Panc1 (cell line): ENCODE measurements at regions not wholly inside any gene's neighbourhood (a gene's known extent, or its start where the extent isn't known, plus 50 kb on each side); places are given as distances from the start of the nearest gene placed in this dataset.

ENCODE experiments used
- ATAC-seq: fragments of 200-7000 bp; cut with Tn5 transposase; 2 replicates; pipeline ENCODE4 v1.9.1; 2020; ENCODE audit warnings: mild to moderate bottlenecking, moderate library complexity
- BruUV-seq: library from RNA; stranded (reverse); fragments of 400-500 nt; replicated peaks from 2 replicates; lab custom pipeline; 2021; lab: Mats Ljungman, UMichigan
- CTCF ChIA-PET: fragments of 300-600 bp; sonication (Branson Sonifier 250); formaldehyde crosslinking; loops from one replicate; lab custom pipeline; 2022; ENCODE audit warnings: antibody characterized with exemption; lab: Charles Lee
- POLR2A ChIA-PET: fragments of 300-600 bp; sonication (Branson Sonifier 250); formaldehyde crosslinking; loops from one replicate; lab custom pipeline; 2022; ENCODE audit warnings: antibody characterized with exemption; lab: Charles Lee
- DNase-seq: peaks from one replicate; pipeline ENCODE4 v3.0.0-alpha.2; 2010; ENCODE audit warnings: low read depth, low spot score
- H3K27ac ChIP-seq: 2 replicates; pipeline ENCODE4 v1.5.1; 2011; ENCODE audit warnings: mild to moderate bottlenecking, low read length, inconsistent platforms
- H3K27me3 ChIP-seq: fragments of 200-500 bp; sonication (Bioruptor generic); 2 replicates; pipeline ENCODE4 v1.6.0; 2014; ENCODE audit warnings: low read length, inconsistent platforms; ENCODE audit not compliant: control insufficient read depth, insufficient read depth
- H3K36me3 ChIP-seq: fragments of 200-500 bp; sonication (Bioruptor generic); 2 replicates; pipeline ENCODE4 v1.5.1; 2014; ENCODE audit warnings: inconsistent platforms, mild to moderate bottlenecking, low read length, moderate library complexity; ENCODE audit not compliant: control insufficient read depth, insufficient read depth
- H3K4me1 ChIP-seq: 2 replicates; pipeline ENCODE4 v1.5.1; 2011; ENCODE audit warnings: inconsistent platforms, mild to moderate bottlenecking, low read length, moderate library complexity; ENCODE audit not compliant: control insufficient read depth, insufficient read depth
- H3K4me3 ChIP-seq, 2 experiments: 2 replicates each; pipeline ENCODE4 v1.5.1; 2011 to 2012; ENCODE audit warnings: low read depth in 2 of 2, low read length in 2 of 2, mild to moderate bottlenecking in 2 of 2, inconsistent platforms in 1 of 2, moderate library complexity in 1 of 2
- H3K9me3 ChIP-seq: fragments of 200-500 bp; sonication (Bioruptor generic); 2 replicates; pipeline ENCODE4 v1.5.1; 2014; ENCODE audit warnings: low read depth, mild to moderate bottlenecking, inconsistent platforms, low read length, moderate library complexity; ENCODE audit not compliant: control insufficient read depth, insufficient read depth
- CTCF ChIP-seq: fragments of 450-650 bp; IDR thresholded peaks from 2 replicates; pipeline ENCODE4 v1.5.1; 2017; ENCODE audit warnings: mild to moderate bottlenecking
- POLR2AphosphoS5 ChIP-seq: IDR thresholded peaks from 2 replicates; pipeline ENCODE4 v1.6.1; 2012; ENCODE audit warnings: mild to moderate bottlenecking, low read depth, low read length, moderate library complexity
- SIN3A ChIP-seq: IDR thresholded peaks from 2 replicates; pipeline ENCODE4 v1.6.1; 2012; ENCODE audit warnings: low read depth, mild to moderate bottlenecking, low read length, moderate library complexity, borderline replicate concordance; ENCODE audit not compliant: insufficient read depth
- TCF7L2 ChIP-seq: IDR thresholded peaks from 2 replicates; pipeline ENCODE4 v1.6.1; 2011; ENCODE audit warnings: mild to moderate bottlenecking, low read depth, low read length, inconsistent platforms
- in situ Hi-C: cut with HindIII; loops from 2 replicates; pipeline ENCODE4 v1.10.0; 2016; ENCODE audit warnings: low sequenced_read_pairs, low pct_unique_long_range_greater_than_20kb
- intact Hi-C: fragments of 100-400 bp; cut with micrococcal nuclease; formaldehyde crosslinking; loops from one replicate; pipeline ENCODE4 v1.10.0; 2022; ENCODE audit not compliant: unreplicated experiment
- TF ChIP-seq, protein P1 (sequence below), 2 experiments: IDR thresholded peaks; 2 replicates each; pipeline ENCODE4 v1.6.1; 2011 to 2012; ENCODE audit warnings: low read depth in 2 of 2, control low read depth in 1 of 2, low read length in 1 of 2, mild to moderate bottlenecking in 1 of 2, moderate library complexity in 1 of 2; ENCODE audit not compliant: insufficient read depth in 1 of 2

- H3K27ac ChIP-seq: no peak overlapping the region
- intact Hi-C loops: no loop called here
- TF ChIP-seq SIN3A: no peak
- TF ChIP-seq CTCF: no peak
- TF ChIP-seq, protein P1, sequence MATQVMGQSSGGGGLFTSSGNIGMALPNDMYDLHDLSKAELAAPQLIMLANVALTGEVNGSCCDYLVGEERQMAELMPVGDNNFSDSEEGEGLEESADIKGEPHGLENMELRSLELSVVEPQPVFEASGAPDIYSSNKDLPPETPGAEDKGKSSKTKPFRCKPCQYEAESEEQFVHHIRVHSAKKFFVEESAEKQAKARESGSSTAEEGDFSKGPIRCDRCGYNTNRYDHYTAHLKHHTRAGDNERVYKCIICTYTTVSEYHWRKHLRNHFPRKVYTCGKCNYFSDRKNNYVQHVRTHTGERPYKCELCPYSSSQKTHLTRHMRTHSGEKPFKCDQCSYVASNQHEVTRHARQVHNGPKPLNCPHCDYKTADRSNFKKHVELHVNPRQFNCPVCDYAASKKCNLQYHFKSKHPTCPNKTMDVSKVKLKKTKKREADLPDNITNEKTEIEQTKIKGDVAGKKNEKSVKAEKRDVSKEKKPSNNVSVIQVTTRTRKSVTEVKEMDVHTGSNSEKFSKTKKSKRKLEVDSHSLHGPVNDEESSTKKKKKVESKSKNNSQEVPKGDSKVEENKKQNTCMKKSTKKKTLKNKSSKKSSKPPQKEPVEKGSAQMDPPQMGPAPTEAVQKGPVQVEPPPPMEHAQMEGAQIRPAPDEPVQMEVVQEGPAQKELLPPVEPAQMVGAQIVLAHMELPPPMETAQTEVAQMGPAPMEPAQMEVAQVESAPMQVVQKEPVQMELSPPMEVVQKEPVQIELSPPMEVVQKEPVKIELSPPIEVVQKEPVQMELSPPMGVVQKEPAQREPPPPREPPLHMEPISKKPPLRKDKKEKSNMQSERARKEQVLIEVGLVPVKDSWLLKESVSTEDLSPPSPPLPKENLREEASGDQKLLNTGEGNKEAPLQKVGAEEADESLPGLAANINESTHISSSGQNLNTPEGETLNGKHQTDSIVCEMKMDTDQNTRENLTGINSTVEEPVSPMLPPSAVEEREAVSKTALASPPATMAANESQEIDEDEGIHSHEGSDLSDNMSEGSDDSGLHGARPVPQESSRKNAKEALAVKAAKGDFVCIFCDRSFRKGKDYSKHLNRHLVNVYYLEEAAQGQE (IDR thresholded peaks at IDR 0.05; ENCODE audit: insufficient read depth in 1 of 2, low read depth in 2 of 2, low read length in 1 of 2): no peak
- no peak for TF ChIP-seq TCF7L2
- no peak for TF ChIP-seq POLR2AphosphoS5
- no peaks in the 10 kb centered on the region for H3K27me3 ChIP-seq
- no peak for ATAC-seq
- ChIA-PET POLR2A (no interaction called here), CTCF (no interaction called here)
- no peak for DNase-seq
- H3K36me3 ChIP-seq: no peaks in the 10 kb centered on the region
- H3K9me3 ChIP-seq: peaks cover under 1% of the 10 kb centered on the region; the same call in 1 of the 2 replicates
- H3K4me1 ChIP-seq: no peaks in the 10 kb centered on the region
- BruUV-seq: no TSS peak
- H3K4me3 ChIP-seq: no peak overlapping the region
- in situ Hi-C loops: no loop called here
Observed at GRCh38 chr10:83522881-83523386, 616.4 kb upstream of the GHITM start.

- Histone ChIP-seq H3K27ac (no peak overlapping the region), H3K36me3 (no peaks in the 10 kb centered on the region), H3K9me3 (peaks cover 5% of the 10 kb centered on the region), H3K27me3 (no peaks in the 10 kb centered on the region), H3K4me1 (no peaks in the 10 kb centered on the region), H3K4me3 (no peak overlapping the region)
- BruUV-seq: no TSS peak
- ATAC-seq (no peak), DNase-seq (no peak)
- in situ Hi-C loops: no loop called here
- TF ChIP-seq, protein P1 (IDR thresholded peaks at IDR 0.05; ENCODE audit: insufficient read depth in 1 of 2, low read depth in 2 of 2, low read length in 1 of 2): no peak
- TF ChIP-seq CTCF (no peak), TCF7L2 (no peak), POLR2AphosphoS5 (no peak), SIN3A (no peak)
- ChIA-PET CTCF (no interaction called here), POLR2A (no interaction called here)
- intact Hi-C loops: no loop called here
Observed at GRCh38 chr10:83527934-83528333, 611.4 kb upstream of the GHITM start.
